Left lung (tissue), 4 donors: ENCODE measurements at regions not wholly inside any gene's neighbourhood (a gene's known extent, or its start where the extent isn't known, plus 50 kb on each side); places are given as distances from the start of the nearest gene placed in this dataset.

Source experiments
- ATAC-seq: fragments of 200-7000 bp; cut with Tn5 transposase; one replicate; pipeline ENCODE4 v1.9.1; 2020; ENCODE audit warnings: moderate library complexity
- DNase-seq, 4 donors: peaks; one replicate each; pipeline ENCODE4 v3.0.0-alpha.2; 2013 to 2020
- H3K27ac ChIP-seq, 2 donors: fragments of 200-600 bp; sonication (generic) in 1 of 2; one replicate each; pipeline versions ENCODE4 v1.5.0 to v1.8.0; 2020 to 2021
- H3K27me3 ChIP-seq, 2 donors: fragments of 200-600 bp; sonication (generic) in 1 of 2; one replicate each; pipeline versions ENCODE4 v1.5.0 to v1.8.0; 2020 to 2021
- H3K36me3 ChIP-seq, 2 donors: fragments of 200-600 bp; sonication (generic) in 1 of 2; one replicate each; pipeline versions ENCODE4 v1.5.0 to v1.8.0; 2020 to 2021
- H3K4me1 ChIP-seq, 2 donors: fragments of 200-600 bp; one replicate each; pipeline ENCODE4 v1.8.0; 2021
- H3K4me3 ChIP-seq, 2 donors: fragments of 200-600 bp; sonication (generic) in 1 of 2; one replicate each; pipeline versions ENCODE4 v1.5.0 to v1.8.0; 2020 to 2021; ENCODE audit warnings: mild to moderate bottlenecking in 1 of 2
- H3K9me3 ChIP-seq, 2 donors: fragments of 200-600 bp; sonication (generic) in 1 of 2; one replicate each; pipeline versions ENCODE4 v1.5.0 to v1.8.0; 2020 to 2021
- intact Hi-C, 2 donors: fragments of 100-400 bp; cut with DNase I; formaldehyde crosslinking; loops; one replicate each; pipeline versions ENCODE4 v1.11.2 to v1.14.2; 2022
- TF ChIP-seq, protein P1 (sequence below), 2 donors: fragments of 200-600 bp; sonication (generic) in 1 of 2; IDR thresholded peaks; one replicate each; pipeline versions ENCODE4 v1.5.0 to v1.8.0; 2021; ENCODE audit warnings: antibody characterized with exemption in 2 of 2
- donor health status: DM: no; HTN: yes; CAD: no.
- donor health status: DM: no; HTN: no; CAD: no.

GRCh38 chr1:199071080-199071479, 432.2 kb downstream of the PTPRC start:
- TF ChIP-seq, protein P1, sequence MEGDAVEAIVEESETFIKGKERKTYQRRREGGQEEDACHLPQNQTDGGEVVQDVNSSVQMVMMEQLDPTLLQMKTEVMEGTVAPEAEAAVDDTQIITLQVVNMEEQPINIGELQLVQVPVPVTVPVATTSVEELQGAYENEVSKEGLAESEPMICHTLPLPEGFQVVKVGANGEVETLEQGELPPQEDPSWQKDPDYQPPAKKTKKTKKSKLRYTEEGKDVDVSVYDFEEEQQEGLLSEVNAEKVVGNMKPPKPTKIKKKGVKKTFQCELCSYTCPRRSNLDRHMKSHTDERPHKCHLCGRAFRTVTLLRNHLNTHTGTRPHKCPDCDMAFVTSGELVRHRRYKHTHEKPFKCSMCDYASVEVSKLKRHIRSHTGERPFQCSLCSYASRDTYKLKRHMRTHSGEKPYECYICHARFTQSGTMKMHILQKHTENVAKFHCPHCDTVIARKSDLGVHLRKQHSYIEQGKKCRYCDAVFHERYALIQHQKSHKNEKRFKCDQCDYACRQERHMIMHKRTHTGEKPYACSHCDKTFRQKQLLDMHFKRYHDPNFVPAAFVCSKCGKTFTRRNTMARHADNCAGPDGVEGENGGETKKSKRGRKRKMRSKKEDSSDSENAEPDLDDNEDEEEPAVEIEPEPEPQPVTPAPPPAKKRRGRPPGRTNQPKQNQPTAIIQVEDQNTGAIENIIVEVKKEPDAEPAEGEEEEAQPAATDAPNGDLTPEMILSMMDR (IDR thresholded peaks at IDR 0.05), result no peak
- Histone ChIP-seq H3K36me3 (no peaks in the 10 kb centered on the region), H3K9me3 (no peaks in the 10 kb centered on the region), H3K4me1 (no peaks in the 10 kb centered on the region), H3K27me3 (no peaks in the 10 kb centered on the region), H3K4me3 (no peak overlapping the region), H3K27ac (no peak overlapping the region)
- ATAC-seq, result no peak
- no peak for DNase-seq
- intact Hi-C loops, result no loop called here

- TF ChIP-seq, protein P1 (IDR thresholded peaks at IDR 0.05), result no peak
- intact Hi-C loops, result no loop called here
- H3K4me1 ChIP-seq, result no peaks in the 10 kb centered on the region
- ATAC-seq (no peak), DNase-seq (no peak)
- H3K9me3 ChIP-seq, result no peaks in the 10 kb centered on the region
- no peak overlapping the region for H3K27ac ChIP-seq
- H3K4me3 ChIP-seq, result no peak overlapping the region
- no peaks in the 10 kb centered on the region for H3K36me3 ChIP-seq
- no peaks in the 10 kb centered on the region for H3K27me3 ChIP-seq
Measured at GRCh38 chr1:199073166-199073565, 434.3 kb downstream of the PTPRC start.

DNA sequence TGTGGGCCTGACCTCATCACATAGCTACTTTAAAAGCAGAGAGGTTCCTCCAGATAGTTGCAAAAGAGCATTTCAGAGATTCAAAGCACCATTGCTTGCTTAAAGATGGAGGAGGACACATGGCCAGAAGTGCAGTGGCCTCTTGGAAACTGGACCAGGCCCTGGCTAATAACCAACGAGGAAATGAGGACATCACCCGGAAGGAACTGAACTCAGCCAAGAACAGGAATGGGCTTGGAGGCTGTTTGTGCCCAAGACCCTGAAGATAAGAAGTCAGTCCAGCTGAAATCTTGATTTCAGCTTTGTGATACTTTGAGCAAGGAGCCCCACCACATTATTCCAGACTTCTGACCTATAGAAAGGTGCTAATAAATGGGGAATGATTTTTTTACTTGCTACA, 437.0 kb downstream of the PTPRC start:
- Histone ChIP-seq H3K4me1 (peaks cover 0 to 4% of the 10 kb centered on the region in 2 donors), H3K27me3 (no peaks in the 10 kb centered on the region), H3K9me3 (no peaks in the 10 kb centered on the region), H3K4me3 (no peak overlapping the region), H3K36me3 (no peaks in the 10 kb centered on the region), H3K27ac (no peak overlapping the region)
- ATAC-seq (no peak), DNase-seq (no peak)
- TF ChIP-seq, protein P1 (IDR thresholded peaks at IDR 0.05), result no peak
- intact Hi-C loops, result no loop called here

- TF ChIP-seq, protein P1 (IDR thresholded peaks at IDR 0.05), result no peak
- Histone ChIP-seq H3K4me3 (no peak overlapping the region), H3K9me3 (no peaks in the 10 kb centered on the region), H3K27ac (no peak overlapping the region), H3K36me3 (no peaks in the 10 kb centered on the region), H3K4me1 (peaks cover 0 to 4% of the 10 kb centered on the region in 2 donors), H3K27me3 (no peaks in the 10 kb centered on the region)
- intact Hi-C loops, result no loop called here
- DNase-seq (no peak), ATAC-seq (no peak)
Measured at GRCh38 chr1:199079994-199080393, 441.2 kb downstream of the PTPRC start.

GRCh38 chr1:199081739-199082138, 442.9 kb downstream of the PTPRC start:
- no peak overlapping the region for H3K4me3 ChIP-seq
- ATAC-seq (no peak), DNase-seq (no peak)
- no peaks in the 10 kb centered on the region for H3K36me3 ChIP-seq
- no peaks in the 10 kb centered on the region for H3K9me3 ChIP-seq
- intact Hi-C loops, result no loop called here
- TF ChIP-seq, protein P1 (IDR thresholded peaks at IDR 0.05), result no peak
- no peak overlapping the region for H3K27ac ChIP-seq
- H3K4me1 ChIP-seq, result peaks cover 0 to 4% of the 10 kb centered on the region in 2 donors
- no peaks in the 10 kb centered on the region for H3K27me3 ChIP-seq
